Smooth muscle cell (in vitro differentiated cells): ENCODE measurements at regions not wholly inside any gene's neighbourhood (a gene's known extent, or its start where the extent isn't known, plus 50 kb on each side); places are given as distances from the start of the nearest gene placed in this dataset.

Experiments used
- DNase-seq: peaks from one replicate; lab custom pipeline; 2025; ENCODE audit not compliant: unreplicated experiment; lab: John Stamatoyannopoulos, UW
- H2AFZ ChIP-seq: fragments of 200-600 bp; sonication (generic); 2 replicates; pipeline ENCODE4 v1.6.0; 2016; ENCODE audit warnings: antibody characterized with exemption, low read depth, mild to moderate bottlenecking
- H3F3A ChIP-seq: fragments of 200-600 bp; sonication (generic); 2 replicates; pipeline ENCODE4 v1.6.0; 2017; ENCODE audit warnings: antibody characterized with exemption, low read depth
- H3K27ac ChIP-seq: fragments of 200-600 bp; sonication (generic); 2 replicates; pipeline ENCODE4 v1.5.1; 2016; ENCODE audit warnings: low read depth, mild to moderate bottlenecking
- H3K27me3 ChIP-seq: fragments of 200-600 bp; sonication (generic); 2 replicates; pipeline ENCODE4 v1.6.1; 2016; ENCODE audit warnings: low read depth, mild to moderate bottlenecking
- H3K36me3 ChIP-seq: fragments of 200-600 bp; sonication (generic); 2 replicates; pipeline ENCODE4 v1.5.1; 2016; ENCODE audit warnings: low read depth
- H3K4me1 ChIP-seq: fragments of 200-600 bp; sonication (generic); 2 replicates; pipeline ENCODE4 v1.5.1; 2016; ENCODE audit warnings: low read depth
- H3K4me2 ChIP-seq: fragments of 200-600 bp; sonication (generic); 2 replicates; pipeline ENCODE4 v1.6.0; 2016; ENCODE audit warnings: mild to moderate bottlenecking
- H3K4me3 ChIP-seq: fragments of 200-600 bp; sonication (generic); 2 replicates; pipeline ENCODE4 v1.5.1; 2016; ENCODE audit warnings: mild to moderate bottlenecking
- H3K79me2 ChIP-seq: fragments of 200-600 bp; sonication (generic); 2 replicates; pipeline ENCODE4 v1.6.0; 2016; ENCODE audit warnings: low read depth, mild to moderate bottlenecking
- H3K9ac ChIP-seq: fragments of 200-600 bp; sonication (generic); 2 replicates; pipeline ENCODE4 v1.6.0; 2016; ENCODE audit warnings: low read depth
- H3K9me3 ChIP-seq: fragments of 200-600 bp; sonication (generic); replicated peaks from 2 replicates; pipeline ENCODE4 v1.5.1; 2016; ENCODE audit warnings: low read depth
- H4K20me1 ChIP-seq: fragments of 200-600 bp; sonication (generic); 2 replicates; pipeline ENCODE4 v1.6.0; 2016; ENCODE audit warnings: low read depth
- WGBS: methylation state at CpG from one replicate; pipeline ENCODE4 v1.1.7; 2016; ENCODE audit warnings: low lambda C conversion rate; 5-methylcytosine and 5-hydroxymethylcytosine counted together
- TF ChIP-seq, protein P1 (sequence below): fragments of 200-600 bp; sonication (generic); IDR thresholded peaks from 2 replicates; pipeline ENCODE4 v1.5.1; 2017; ENCODE audit warnings: borderline replicate concordance, mild to moderate bottlenecking, antibody characterized with exemption; ENCODE audit not compliant: insufficient read depth, poor library complexity, severe bottlenecking

DNA sequence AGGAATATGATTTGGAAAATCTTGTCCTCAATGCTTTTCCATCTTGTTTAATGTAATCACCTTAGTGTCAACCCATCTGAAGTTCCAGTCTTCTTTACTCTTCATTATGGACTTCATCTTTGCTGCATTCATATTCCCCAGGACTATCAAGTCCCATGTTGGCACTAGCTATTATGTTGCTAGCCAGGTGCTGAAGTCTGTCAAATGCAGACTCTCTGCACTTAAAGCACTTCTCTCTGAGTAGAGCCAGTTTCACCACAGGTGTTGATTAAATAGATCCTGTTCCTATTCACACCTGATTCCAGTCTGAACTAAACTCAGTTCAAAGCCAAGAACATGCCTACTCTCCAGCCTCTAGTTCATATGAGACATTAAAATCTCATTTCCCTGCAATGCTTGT, 75.0 kb upstream of the PKN2 start:
- Histone ChIP-seq H3K4me3 (no peak overlapping the region), H3K27me3 (no peaks in the 10 kb centered on the region), H3K9ac (no peak overlapping the region), H3K36me3 (no peaks in the 10 kb centered on the region), H3K79me2 (no peaks in the 10 kb centered on the region), H2AFZ (no peak overlapping the region), H4K20me1 (no peaks in the 10 kb centered on the region), H3F3A (no peaks in the 10 kb centered on the region), H3K4me2 (no peak overlapping the region), H3K9me3 (no peaks in the 10 kb centered on the region), H3K27ac (no peak overlapping the region), H3K4me1 (no peaks in the 10 kb centered on the region)
- TF ChIP-seq, protein P1, sequence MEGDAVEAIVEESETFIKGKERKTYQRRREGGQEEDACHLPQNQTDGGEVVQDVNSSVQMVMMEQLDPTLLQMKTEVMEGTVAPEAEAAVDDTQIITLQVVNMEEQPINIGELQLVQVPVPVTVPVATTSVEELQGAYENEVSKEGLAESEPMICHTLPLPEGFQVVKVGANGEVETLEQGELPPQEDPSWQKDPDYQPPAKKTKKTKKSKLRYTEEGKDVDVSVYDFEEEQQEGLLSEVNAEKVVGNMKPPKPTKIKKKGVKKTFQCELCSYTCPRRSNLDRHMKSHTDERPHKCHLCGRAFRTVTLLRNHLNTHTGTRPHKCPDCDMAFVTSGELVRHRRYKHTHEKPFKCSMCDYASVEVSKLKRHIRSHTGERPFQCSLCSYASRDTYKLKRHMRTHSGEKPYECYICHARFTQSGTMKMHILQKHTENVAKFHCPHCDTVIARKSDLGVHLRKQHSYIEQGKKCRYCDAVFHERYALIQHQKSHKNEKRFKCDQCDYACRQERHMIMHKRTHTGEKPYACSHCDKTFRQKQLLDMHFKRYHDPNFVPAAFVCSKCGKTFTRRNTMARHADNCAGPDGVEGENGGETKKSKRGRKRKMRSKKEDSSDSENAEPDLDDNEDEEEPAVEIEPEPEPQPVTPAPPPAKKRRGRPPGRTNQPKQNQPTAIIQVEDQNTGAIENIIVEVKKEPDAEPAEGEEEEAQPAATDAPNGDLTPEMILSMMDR, result no peak
- no peak for DNase-seq

GRCh38 chr1:88610687-88611086, 73.4 kb upstream of the PKN2 start:
- no peak for DNase-seq
- no peak overlapping the region for H2AFZ ChIP-seq
- H4K20me1 ChIP-seq, result no peaks in the 10 kb centered on the region
- no peak overlapping the region for H3K27ac ChIP-seq
- no peaks in the 10 kb centered on the region for H3K27me3 ChIP-seq
- no peaks in the 10 kb centered on the region for H3K36me3 ChIP-seq
- no peaks in the 10 kb centered on the region for H3K9me3 ChIP-seq
- 92% methylated on average over 7 of the region's 7 CpGs for WGBS
- TF ChIP-seq, protein P1, result no peak
- no peak overlapping the region for H3K4me2 ChIP-seq
- no peaks in the 10 kb centered on the region for H3F3A ChIP-seq
- H3K79me2 ChIP-seq, result no peaks in the 10 kb centered on the region
- H3K4me3 ChIP-seq, result no peak overlapping the region
- H3K9ac ChIP-seq, result no peak overlapping the region
- no peaks in the 10 kb centered on the region for H3K4me1 ChIP-seq

GRCh38 chr1:88612292-88612691, 71.8 kb upstream of the PKN2 start:
- Histone ChIP-seq H3K36me3 (no peaks in the 10 kb centered on the region), H3K4me3 (no peak overlapping the region), H3K9ac (no peak overlapping the region), H3F3A (no peaks in the 10 kb centered on the region), H3K27me3 (no peaks in the 10 kb centered on the region), H3K9me3 (no peaks in the 10 kb centered on the region), H3K79me2 (no peaks in the 10 kb centered on the region), H3K27ac (no peak overlapping the region), H3K4me1 (no peaks in the 10 kb centered on the region), H2AFZ (no peak overlapping the region), H4K20me1 (no peaks in the 10 kb centered on the region), H3K4me2 (no peak overlapping the region)
- DNase-seq, result no peak
- TF ChIP-seq, protein P1, result no peak
- WGBS, result 84% methylated on average over 2 of the region's 2 CpGs

DNA sequence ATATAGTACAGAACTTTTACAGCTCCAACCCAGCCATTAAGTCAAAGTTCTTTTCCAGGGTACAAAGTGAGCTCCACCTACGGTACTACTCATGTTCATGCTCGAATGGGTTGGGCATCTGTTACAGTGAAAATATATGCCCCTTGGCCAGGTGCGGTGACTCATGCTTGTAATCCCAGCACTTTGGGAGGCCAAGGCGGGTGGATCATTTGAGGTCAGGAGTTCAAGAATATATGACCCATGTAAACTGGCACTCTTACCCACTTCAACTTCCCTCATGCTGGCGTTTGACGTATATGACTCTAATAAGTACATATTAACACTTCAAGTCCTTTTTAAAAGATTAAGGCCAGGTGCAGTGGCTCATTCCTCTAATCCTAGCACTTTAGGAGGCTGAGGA, 71.3 kb upstream of the PKN2 start:
- DNase-seq, result no peak
- Histone ChIP-seq H3F3A (no peaks in the 10 kb centered on the region), H3K36me3 (no peaks in the 10 kb centered on the region), H3K4me3 (no peak overlapping the region), H2AFZ (no peak overlapping the region), H3K27me3 (no peaks in the 10 kb centered on the region), H3K79me2 (no peaks in the 10 kb centered on the region), H3K9ac (no peak overlapping the region), H3K4me2 (no peak overlapping the region), H3K9me3 (no peaks in the 10 kb centered on the region), H4K20me1 (no peaks in the 10 kb centered on the region), H3K27ac (no peak overlapping the region), H3K4me1 (no peaks in the 10 kb centered on the region)
- TF ChIP-seq, protein P1, result no peak
- WGBS, result 78% methylated on average over 6 of the region's 6 CpGs
